ENCODE measurements at regions not wholly inside any gene's neighbourhood (a gene's known extent, or its start where the extent isn't known, plus 50 kb on each side); places are given as distances from the start of the nearest gene placed in this dataset.

GRCh38 chr9:38205279-38205678, 136.3 kb upstream of the SHB start:
- no peak for TF ChIP-seq CTCF (IDR thresholded peaks at IDR 0.05)
- TF ChIP-seq POLR2A (IDR thresholded peaks at IDR 0.05; ENCODE audit: low read length): no peak
- no peak for TF ChIP-seq USF2 (IDR thresholded peaks at IDR 0.05)
- no peak for TF ChIP-seq JUN (IDR thresholded peaks at IDR 0.05)
- no peak for TF ChIP-seq CHD2 (IDR thresholded peaks at IDR 0.05; ENCODE audit: low read length, partially characterized antibody)
- TF ChIP-seq ZFP36 (IDR thresholded peaks at IDR 0.05; ENCODE audit: borderline replicate concordance, partially characterized antibody): no peak
- no peak for TF ChIP-seq EP300 (IDR thresholded peaks at IDR 0.05)

All from A549 (cell line).